Neural progenitor cell (in vitro differentiated cells): ENCODE measurements at regions not wholly inside any gene's neighbourhood (a gene's known extent, or its start where the extent isn't known, plus 50 kb on each side); places are given as distances from the start of the nearest gene placed in this dataset.
"Not testable (repeated sequence)": the region's sequence is repeated elsewhere in the genome, so short reads cannot be mapped to it uniquely, and the experiment has no call there.

ENCODE experiments used
- CTCF ChIP-seq: fragments of 200-600 bp; sonication (generic); IDR thresholded peaks from 2 replicates; pipeline ENCODE4 v1.5.1; 2017; ENCODE audit warnings: antibody characterized with exemption, mild to moderate bottlenecking
- EZH2 ChIP-seq: fragments of 200-600 bp; sonication (generic); IDR thresholded peaks from 2 replicates; pipeline ENCODE4 v1.6.1; 2017; ENCODE audit warnings: antibody characterized with exemption, mild to moderate bottlenecking, moderate library complexity
- EZH2phosphoT487 ChIP-seq: fragments of 200-600 bp; sonication (generic); IDR thresholded peaks from 2 replicates; pipeline ENCODE4 v1.6.1; 2017; ENCODE audit warnings: antibody characterized with exemption

- TF ChIP-seq CTCF, EZH2, EZH2phosphoT487: not testable (repeated sequence)
Measured at GRCh38 chr21:25437465-25437864, 169.8 kb downstream of the MRPL39 start.
